Stimulated activated naive CD8-positive, alpha-beta T cell treated with anti-CD3 and anti-CD28 coated beads, Interleukin-15, Interleukin-2, amounts not matched to agents 100 U/mL and 50 U/mL, for 24 hours (primary cell): ENCODE measurements at regions not wholly inside any gene's neighbourhood (a gene's known extent, or its start where the extent isn't known, plus 50 kb on each side); places are given as distances from the start of the nearest gene placed in this dataset.
"Not testable (repeated sequence)": the region's sequence is repeated elsewhere in the genome, so short reads cannot be mapped to it uniquely, and the experiment has no call there.

Experiments used
- ATAC-seq: fragments of 150-1000 bp; cut with Tn5 transposase; one replicate; pipeline ENCODE4 v1.10.0; 2021
- DNase-seq: peaks from one replicate; pipeline ENCODE4 v3.0.0; 2021

- not testable (repeated sequence) for ATAC-seq
Measured at GRCh38 chr6:140189263-140189662, 814.8 kb upstream of the CITED2 start.

DNA sequence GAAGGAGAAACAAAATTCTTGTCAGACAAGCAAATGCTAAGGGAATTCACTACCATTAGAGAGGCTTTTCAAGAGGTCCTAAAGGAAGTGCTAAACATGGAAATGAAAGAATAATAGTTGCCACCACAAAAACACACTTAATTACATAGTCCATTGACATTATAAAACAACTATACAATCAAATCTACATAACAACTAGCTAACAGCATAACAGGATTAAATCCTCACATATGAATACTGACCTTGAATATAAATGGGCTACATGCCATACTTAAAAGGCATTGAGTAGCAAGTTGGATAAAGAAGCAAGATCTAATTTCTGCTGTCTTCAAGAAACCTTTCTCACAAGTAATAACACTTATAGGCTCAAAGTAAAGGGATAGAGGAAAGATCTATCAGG, 811.5 kb upstream of the CITED2 start:
- ATAC-seq, result no peak

More at GRCh38 chr6:140189263-140189662, 814.8 kb upstream of the CITED2 start:
- DNase-seq, result not testable (repeated sequence)

GRCh38 chr6:140183881-140184280, 809.4 kb upstream of the CITED2 start:
- ATAC-seq, result no peak

More for the DNA sequence above, 811.5 kb upstream of the CITED2 start:
- no peak for DNase-seq

GRCh38 chr6:140182821-140183220, 808.4 kb upstream of the CITED2 start:
- ATAC-seq (no peak), DNase-seq (no peak)

More at GRCh38 chr6:140183881-140184280, 809.4 kb upstream of the CITED2 start:
- DNase-seq, result no peak

GRCh38 chr6:140181876-140182275, 807.4 kb upstream of the CITED2 start:
- DNase-seq (no peak), ATAC-seq (no peak)

DNA sequence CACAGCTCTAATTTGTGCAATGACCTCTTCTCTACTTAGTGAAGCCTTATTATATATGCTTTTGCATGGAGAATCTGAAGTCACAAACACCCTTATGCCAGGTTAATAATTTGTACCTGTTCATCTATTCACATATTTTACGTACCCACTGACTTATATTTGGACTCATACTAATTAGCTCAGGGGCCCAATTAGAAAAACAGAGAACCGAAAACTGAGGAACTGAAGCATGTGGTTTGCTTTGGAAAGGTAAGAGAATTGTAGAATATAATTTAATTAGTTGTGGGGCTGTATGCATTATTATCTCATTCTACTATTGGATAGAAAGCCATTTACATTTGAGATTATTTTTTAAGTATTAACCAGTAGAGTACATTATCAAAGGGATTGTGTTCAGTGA, 805.9 kb upstream of the CITED2 start:
- DNase-seq (no peak), ATAC-seq (no peak)

- ATAC-seq (no peak), DNase-seq (no peak)
Measured at GRCh38 chr6:140178935-140179334, 804.5 kb upstream of the CITED2 start.

DNA sequence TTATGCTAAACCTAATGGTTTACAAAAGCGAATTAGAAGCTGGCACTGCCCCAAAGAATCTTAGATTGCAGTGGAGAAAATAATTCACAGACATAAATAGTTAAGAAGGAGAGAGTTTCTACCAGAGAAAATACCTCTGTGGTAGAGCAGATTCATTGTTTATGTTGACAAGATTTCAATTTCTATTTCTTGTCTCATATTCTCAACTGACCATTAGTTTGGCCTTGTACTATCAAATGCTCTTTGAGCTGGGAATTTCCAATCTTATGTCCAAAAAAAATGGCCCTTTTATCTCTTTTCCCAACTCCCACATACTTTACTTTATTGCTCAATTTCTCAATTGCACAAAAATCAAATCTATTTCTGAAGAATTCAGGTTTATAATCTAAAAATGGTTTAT, 804.1 kb upstream of the CITED2 start:
- no peak for ATAC-seq
- no peak for DNase-seq

- no peak for DNase-seq
- ATAC-seq, result no peak
Measured at GRCh38 chr6:140176306-140176705, 801.9 kb upstream of the CITED2 start.

DNA sequence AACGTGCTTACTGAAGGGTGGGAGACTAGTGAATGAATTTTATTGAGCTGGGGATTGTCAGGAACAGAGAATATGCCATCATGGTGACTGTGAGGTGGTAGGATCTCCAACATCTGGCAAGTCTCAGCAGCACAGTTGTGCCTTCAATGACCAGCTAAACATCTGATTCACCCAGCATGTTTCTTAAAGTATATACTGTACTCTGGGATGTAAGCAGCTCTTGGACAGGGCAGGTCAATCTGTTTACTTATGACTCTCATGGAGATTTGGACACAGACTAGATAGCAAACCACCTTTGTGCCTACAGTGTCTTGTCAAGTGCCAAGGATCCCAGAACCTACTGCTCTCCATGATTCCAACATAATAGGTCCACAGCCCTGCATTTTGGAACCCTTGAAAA, 801.0 kb upstream of the CITED2 start:
- no peak for ATAC-seq

DNA sequence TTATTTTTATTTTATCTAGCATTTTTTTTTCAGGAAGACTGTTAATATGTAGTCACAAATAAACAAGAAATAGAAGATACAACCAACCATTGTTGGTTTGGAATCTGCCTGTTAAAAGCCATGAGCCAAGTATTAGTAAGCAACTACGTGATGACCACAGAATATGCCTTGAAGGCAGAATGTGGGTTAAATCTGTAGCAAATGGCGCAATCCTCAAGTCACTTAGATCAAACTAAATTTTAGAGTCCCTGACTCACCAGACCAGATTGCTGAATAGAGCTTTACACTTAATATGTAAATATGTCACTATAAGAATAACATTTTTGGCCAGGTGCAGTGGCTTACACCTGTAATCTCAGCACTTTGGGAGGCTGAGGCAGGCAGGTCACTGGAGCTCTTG, 800.1 kb upstream of the CITED2 start:
- no peak for ATAC-seq
- no peak for DNase-seq

More for the DNA sequence above, 801.0 kb upstream of the CITED2 start:
- DNase-seq, result no peak

DNA sequence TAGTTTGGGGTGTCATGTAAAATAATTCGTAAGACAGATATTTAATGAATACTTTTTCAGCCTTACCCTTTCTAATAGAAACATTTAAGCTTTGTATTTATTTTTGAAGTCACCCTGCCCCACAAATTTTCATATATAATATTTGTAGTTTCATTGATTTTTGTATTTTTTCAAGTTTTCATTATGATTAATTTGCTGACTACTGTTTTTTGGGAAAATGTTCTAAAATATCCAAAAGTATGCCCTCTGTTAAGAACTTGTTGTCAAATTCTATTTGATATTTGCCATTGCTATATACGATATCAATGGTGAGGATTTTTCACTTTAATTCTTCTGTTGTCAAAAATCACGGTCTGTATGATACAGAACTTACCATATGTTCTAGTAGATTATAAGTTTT, 793.9 kb upstream of the CITED2 start:
- no peak for DNase-seq
- ATAC-seq, result no peak

DNA sequence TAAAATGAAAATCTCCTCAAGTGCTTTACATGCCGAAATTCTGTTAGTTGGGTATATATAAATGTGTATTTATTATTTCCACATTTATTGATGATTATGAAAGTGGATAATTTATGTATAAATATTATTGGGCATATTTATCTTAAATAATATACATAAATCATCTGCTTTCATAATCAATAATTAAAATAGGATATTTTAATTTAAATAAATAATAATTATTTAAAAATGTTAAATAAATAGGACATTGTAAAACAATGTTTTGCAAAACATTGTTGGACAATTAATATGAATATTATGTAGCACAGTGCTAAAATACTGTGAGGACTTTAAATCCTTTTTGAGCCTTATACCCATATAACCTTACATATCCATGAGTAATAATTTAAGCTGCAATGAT, 786.5 kb upstream of the CITED2 start:
- no peak for ATAC-seq
- DNase-seq, result no peak

- ATAC-seq, result no peak
- no peak for DNase-seq
Measured at GRCh38 chr6:140160494-140160893, 786.0 kb upstream of the CITED2 start.

DNA sequence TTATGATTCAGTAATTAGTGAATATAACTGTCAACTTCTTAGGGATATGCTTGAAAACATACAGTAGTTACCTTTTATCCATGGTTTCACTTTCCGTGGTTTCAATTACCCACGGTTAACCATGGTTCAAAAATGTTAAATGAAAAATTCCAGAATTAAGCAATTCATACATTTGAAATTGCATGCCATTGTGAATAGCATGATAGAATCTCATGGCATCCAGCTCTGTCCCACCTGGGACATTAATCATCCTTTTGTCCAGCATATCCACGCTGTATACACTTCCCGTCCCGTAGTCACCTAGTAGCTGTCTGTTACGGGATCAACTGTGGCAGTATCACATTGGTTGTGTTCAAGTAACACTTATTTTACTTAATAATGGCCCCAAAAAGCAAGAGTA, 781.7 kb upstream of the CITED2 start:
- ATAC-seq, result no peak
- DNase-seq, result no peak

GRCh38 chr6:140155451-140156126, 781.1 kb upstream of the CITED2 start:
- no peak for ATAC-seq

GRCh38 chr6:140153703-140154102, 779.3 kb upstream of the CITED2 start:
- ATAC-seq, result no peak

More at GRCh38 chr6:140155451-140156126, 781.1 kb upstream of the CITED2 start:
- no peak for DNase-seq

GRCh38 chr6:140147825-140148814, 773.7 kb upstream of the CITED2 start:
- ATAC-seq, DNase-seq: not testable (repeated sequence)

More at GRCh38 chr6:140153703-140154102, 779.3 kb upstream of the CITED2 start:
- no peak for DNase-seq

GRCh38 chr6:140140891-140141290, 766.4 kb upstream of the CITED2 start:
- ATAC-seq, result no peak

DNA sequence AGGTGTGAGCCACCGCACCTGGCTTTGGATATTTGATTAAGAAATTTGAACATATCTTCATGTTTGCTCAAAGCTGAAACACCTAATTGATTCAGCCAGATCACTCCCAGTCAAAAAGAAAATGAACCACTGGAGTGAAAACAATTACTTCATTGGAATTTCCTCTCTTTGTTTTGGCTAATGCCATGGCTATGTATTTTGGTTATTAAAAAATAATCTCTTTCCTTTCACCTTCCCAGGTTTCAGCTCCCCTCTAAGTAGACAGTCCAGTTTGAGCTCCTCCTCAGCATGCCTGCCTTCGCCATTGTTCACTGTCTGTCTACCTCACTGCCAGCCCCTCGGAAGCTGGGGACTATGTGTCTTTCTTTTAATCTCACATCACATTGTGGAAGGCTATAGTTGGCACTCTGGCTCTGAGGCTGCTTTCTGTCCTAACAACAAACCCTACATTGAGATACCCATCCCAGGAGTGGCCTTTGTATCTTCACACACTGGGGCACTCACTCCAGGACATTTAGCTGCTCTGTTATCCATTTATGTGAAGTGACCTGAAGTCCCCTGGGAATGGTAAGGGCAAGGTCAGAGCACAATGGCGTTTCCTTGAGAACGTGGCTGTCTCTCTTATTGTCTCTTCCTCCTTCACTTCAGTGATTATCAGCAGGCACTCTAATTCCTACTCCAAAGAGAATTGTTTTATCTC, 764.0 kb upstream of the CITED2 start:
- no peak for ATAC-seq
- no peak for DNase-seq

More at GRCh38 chr6:140140891-140141290, 766.4 kb upstream of the CITED2 start:
- no peak for DNase-seq

DNA sequence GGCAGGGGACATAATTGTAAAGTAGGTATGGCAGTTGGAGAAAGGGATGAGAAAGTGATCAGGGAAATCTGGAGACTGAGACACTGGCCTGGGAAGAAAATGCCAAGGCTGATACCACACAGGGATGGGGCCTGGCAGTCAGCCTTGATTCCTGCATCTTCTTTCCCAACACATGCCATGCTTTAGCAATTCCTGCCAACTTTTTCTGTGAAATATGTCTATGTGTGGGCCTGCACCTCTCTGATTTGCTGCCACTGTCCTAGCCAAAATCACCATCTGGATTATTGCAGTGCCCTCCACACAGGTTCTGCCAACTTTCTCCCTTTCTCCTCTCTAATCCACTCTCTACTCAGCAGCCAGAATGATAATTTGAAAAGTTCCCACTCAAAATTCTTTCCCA, 759.8 kb upstream of the CITED2 start:
- DNase-seq (no peak), ATAC-seq (no peak)

DNA sequence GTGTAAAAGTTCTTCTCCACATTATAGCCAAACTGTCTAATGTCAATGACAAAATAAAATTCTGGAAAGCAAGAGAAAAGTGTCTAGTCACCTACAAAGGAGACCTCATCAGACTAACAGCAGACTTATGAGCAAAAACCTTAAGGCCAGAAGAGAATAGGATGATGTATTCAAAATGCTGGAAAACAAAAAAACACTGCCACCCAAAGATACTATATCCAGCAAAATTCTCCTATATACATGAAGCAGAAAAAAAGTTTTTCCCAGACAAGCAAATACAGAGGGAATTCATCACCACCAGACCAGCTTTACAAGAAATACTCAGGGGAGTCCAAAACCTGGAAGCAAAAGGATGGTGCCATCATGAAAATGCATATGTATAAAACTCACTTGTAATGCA, 755.6 kb upstream of the CITED2 start:
- DNase-seq (no peak), ATAC-seq (no peak)
